Kidney tubule cell (primary cell): ENCODE measurements at regions not wholly inside any gene's neighbourhood (a gene's known extent, or its start where the extent isn't known, plus 50 kb on each side); places are given as distances from the start of the nearest gene placed in this dataset.
"Not testable (repeated sequence)": the region's sequence is repeated elsewhere in the genome, so short reads cannot be mapped to it uniquely, and the experiment has no call there.

Experiments
- DNase-seq: peaks from one replicate; pipeline ENCODE4 v3.0.0-alpha.2; 2018; ENCODE audit warnings: low spot score

- no peak for DNase-seq
Observed at GRCh38 chr21:22189278-22189677, 1191.1 kb downstream of the NCAM2 start.

- DNase-seq = no peak
Observed at GRCh38 chr21:22191581-22191980, 1193.4 kb downstream of the NCAM2 start.

GRCh38 chr21:22192766-22193165 is 1194.6 kb downstream of the NCAM2 start:
- no peak for DNase-seq

- DNase-seq = not testable (repeated sequence)
Observed at GRCh38 chr21:22194986-22195385, 1196.8 kb downstream of the NCAM2 start.

GRCh38 chr21:22200378-22201092 is 1202.3 kb downstream of the NCAM2 start:
- no peak for DNase-seq

- DNase-seq = no peak
Observed at GRCh38 chr21:22201126-22201525, 1202.9 kb downstream of the NCAM2 start.

- no peak for DNase-seq
Observed at GRCh38 chr21:22201669-22202068, 1203.5 kb downstream of the NCAM2 start.

GRCh38 chr21:22209304-22209700 is 1211.1 kb downstream of the NCAM2 start:
- DNase-seq = no peak

GRCh38 chr21:22211943-22212342 is 1213.7 kb downstream of the NCAM2 start:
- no peak for DNase-seq

GRCh38 chr21:22223385-22223784 is 1225.2 kb downstream of the NCAM2 start:
- no peak for DNase-seq

- no peak for DNase-seq
Observed at GRCh38 chr21:22224261-22224660, 1226.1 kb downstream of the NCAM2 start.

- DNase-seq = no peak
Observed at GRCh38 chr21:22225299-22225698, 1227.1 kb downstream of the NCAM2 start.

GRCh38 chr21:22231013-22231412 is 1232.8 kb downstream of the NCAM2 start:
- no peak for DNase-seq

- no peak for DNase-seq
Observed at GRCh38 chr21:22235866-22236590, 1237.8 kb downstream of the NCAM2 start.

- no peak for DNase-seq
Observed at GRCh38 chr21:22244516-22244915, 1246.3 kb downstream of the NCAM2 start.

- DNase-seq = no peak
Observed at GRCh38 chr21:22250355-22250754, 1252.1 kb downstream of the NCAM2 start.

GRCh38 chr21:22253761-22254160 is 1255.6 kb downstream of the NCAM2 start:
- no peak for DNase-seq

GRCh38 chr21:22258821-22259220 is 1260.6 kb downstream of the NCAM2 start:
- no peak for DNase-seq

- no peak for DNase-seq
Observed at GRCh38 chr21:22260274-22260673, 1262.1 kb downstream of the NCAM2 start.

- DNase-seq = no peak
Observed at GRCh38 chr21:22263890-22264289, 1265.7 kb downstream of the NCAM2 start.

GRCh38 chr21:22277341-22277740 is 1279.1 kb downstream of the NCAM2 start:
- no peak for DNase-seq

- DNase-seq = no peak
Observed at GRCh38 chr21:22278366-22278765, 1280.2 kb downstream of the NCAM2 start.

GRCh38 chr21:22280851-22281250 is 1282.6 kb downstream of the NCAM2 start:
- DNase-seq = no peak
